Esophagus muscularis mucosa (tissue), 4 donors: ENCODE measurements at regions not wholly inside any gene's neighbourhood (a gene's known extent, or its start where the extent isn't known, plus 50 kb on each side); places are given as distances from the start of the nearest gene placed in this dataset.

Experiments
- DNase-seq: peaks from one replicate; pipeline ENCODE4 v3.0.0-alpha.2; 2017; ENCODE audit errors: extremely low spot score
- H3K27ac ChIP-seq, 4 donors: fragments of 200-600 bp; sonication (generic); replicated peaks in 1 of 4; 1 replicate in 3 of 4; 2 replicates in 1 of 4; pipeline ENCODE4 v1.5.1; 2016 to 2019; ENCODE audit warnings: mild to moderate bottlenecking in 1 of 4
- H3K27me3 ChIP-seq, 4 donors: fragments of 200-600 bp; sonication (generic); one replicate each; pipeline versions ENCODE4 v1.5.1 to v1.6.0; 2016 to 2019
- H3K36me3 ChIP-seq, 4 donors: fragments of 200-600 bp; sonication (generic); one replicate each; pipeline ENCODE4 v1.5.1; 2016 to 2019
- H3K4me1 ChIP-seq, 4 donors: fragments of 200-600 bp; sonication (generic); one replicate each; pipeline ENCODE4 v1.5.1; 2016 to 2019
- H3K4me3 ChIP-seq, 4 donors: fragments of 200-600 bp; sonication (generic); 1 replicate in 2 of 4; 2 replicates in 2 of 4; pipeline ENCODE4 v1.5.1; 2016 to 2019; ENCODE audit warnings: mild to moderate bottlenecking in 4 of 4, moderate library complexity in 1 of 4
- H3K9me3 ChIP-seq, 4 donors: fragments of 200-600 bp; sonication (generic); 1 replicate in 3 of 4; 2 replicates in 1 of 4; pipeline ENCODE4 v1.5.1; 2016 to 2019
- EP300 ChIP-seq: sonication (generic); formaldehyde crosslinking; IDR thresholded peaks from one replicate; pipeline ENCODE4 v1.6.1; 2017; ENCODE audit warnings: antibody characterized with exemption
- POLR2A ChIP-seq: fragments of 450-650 bp; IDR thresholded peaks from one replicate; pipeline ENCODE4 v1.6.1; 2017; ENCODE audit warnings: antibody characterized with exemption, moderate library complexity, mild to moderate bottlenecking, low read depth
- POLR2AphosphoS5 ChIP-seq, 2 donors: sonication (generic); formaldehyde crosslinking; IDR thresholded peaks; one replicate each; pipeline ENCODE4 v1.6.1; 2017; ENCODE audit warnings: antibody characterized with exemption in 2 of 2
- WGBS: methylation state at CpG from one replicate; pipeline ENCODE4 v1.1.5; 2018; 5-methylcytosine and 5-hydroxymethylcytosine counted together
- intact Hi-C: fragments of 100-400 bp; cut with DNase I; formaldehyde crosslinking; loops from one replicate; pipeline ENCODE4 v1.15.1; 2023
- TF ChIP-seq, protein P1 (sequence below), 3 experiments: fragments of 200-600 bp in 2 of 3; fragments of 450-650 bp in 1 of 3; sonication (generic) in 2 of 3; IDR thresholded peaks; one replicate each; pipeline ENCODE4 v1.5.1; 2017 to 2019; ENCODE audit warnings: antibody characterized with exemption in 3 of 3, mild to moderate bottlenecking in 2 of 3, moderate library complexity in 1 of 3

DNA sequence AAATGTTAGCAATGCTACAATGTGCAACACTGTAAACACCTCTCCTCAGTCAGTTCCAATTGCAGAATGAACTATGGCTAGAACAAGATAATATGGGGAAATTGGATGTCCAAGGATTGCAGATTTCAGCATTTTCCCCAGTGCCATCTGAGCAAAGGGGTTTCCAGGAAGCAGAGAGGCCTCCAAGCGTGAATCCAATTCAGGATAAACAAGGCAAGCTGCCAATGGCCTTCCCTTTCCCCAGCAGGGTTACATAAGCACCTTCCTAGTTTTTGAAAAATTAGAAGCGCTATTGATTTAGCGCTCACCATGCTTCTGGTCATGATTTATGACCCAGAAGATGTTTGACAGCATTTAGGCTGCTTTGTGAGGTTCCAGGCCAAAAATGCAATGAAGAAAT is 223.0 kb upstream of the GATB start:
- Histone ChIP-seq H3K27ac (no peak overlapping the region), H3K4me3 (no peak overlapping the region), H3K36me3 (no peaks in the 10 kb centered on the region), H3K4me1 (peaks cover 0 to 9% (median 3%) of the 10 kb centered on the region in 4 donors), H3K27me3 (no peaks in the 10 kb centered on the region), H3K9me3 (no peaks in the 10 kb centered on the region)
- intact Hi-C loops: no loop called here
- WGBS: 62% methylated on average over 3 of the region's 3 CpGs
- DNase-seq: no peak
- TF ChIP-seq EP300: no peak
- TF ChIP-seq POLR2A: no peak
- TF ChIP-seq, protein P1, sequence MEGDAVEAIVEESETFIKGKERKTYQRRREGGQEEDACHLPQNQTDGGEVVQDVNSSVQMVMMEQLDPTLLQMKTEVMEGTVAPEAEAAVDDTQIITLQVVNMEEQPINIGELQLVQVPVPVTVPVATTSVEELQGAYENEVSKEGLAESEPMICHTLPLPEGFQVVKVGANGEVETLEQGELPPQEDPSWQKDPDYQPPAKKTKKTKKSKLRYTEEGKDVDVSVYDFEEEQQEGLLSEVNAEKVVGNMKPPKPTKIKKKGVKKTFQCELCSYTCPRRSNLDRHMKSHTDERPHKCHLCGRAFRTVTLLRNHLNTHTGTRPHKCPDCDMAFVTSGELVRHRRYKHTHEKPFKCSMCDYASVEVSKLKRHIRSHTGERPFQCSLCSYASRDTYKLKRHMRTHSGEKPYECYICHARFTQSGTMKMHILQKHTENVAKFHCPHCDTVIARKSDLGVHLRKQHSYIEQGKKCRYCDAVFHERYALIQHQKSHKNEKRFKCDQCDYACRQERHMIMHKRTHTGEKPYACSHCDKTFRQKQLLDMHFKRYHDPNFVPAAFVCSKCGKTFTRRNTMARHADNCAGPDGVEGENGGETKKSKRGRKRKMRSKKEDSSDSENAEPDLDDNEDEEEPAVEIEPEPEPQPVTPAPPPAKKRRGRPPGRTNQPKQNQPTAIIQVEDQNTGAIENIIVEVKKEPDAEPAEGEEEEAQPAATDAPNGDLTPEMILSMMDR (IDR thresholded peaks at IDR 0.05): no peak
- no peak for TF ChIP-seq POLR2AphosphoS5 (IDR thresholded peaks at IDR 0.05)

DNA sequence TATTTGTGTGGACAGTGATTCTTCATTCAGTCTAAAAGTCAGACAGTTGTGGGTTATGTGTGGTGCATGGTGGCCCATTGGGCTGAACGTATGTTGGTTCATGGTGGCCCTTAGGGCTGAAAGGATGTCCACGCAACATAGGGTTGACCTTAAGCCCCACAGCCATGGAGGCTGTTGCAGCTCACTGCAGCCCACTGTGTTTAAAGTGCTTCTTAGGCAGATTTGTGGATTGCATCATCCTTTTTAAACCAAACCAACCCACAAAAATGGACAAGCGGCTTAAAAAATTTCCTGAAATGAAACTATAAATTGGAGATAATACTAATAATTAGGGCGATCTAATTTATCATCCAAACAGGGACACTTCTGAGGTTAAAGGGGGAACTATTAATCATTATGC is 219.0 kb upstream of the GATB start:
- WGBS: 100% methylated on average over 4 of the region's 4 CpGs

DNA sequence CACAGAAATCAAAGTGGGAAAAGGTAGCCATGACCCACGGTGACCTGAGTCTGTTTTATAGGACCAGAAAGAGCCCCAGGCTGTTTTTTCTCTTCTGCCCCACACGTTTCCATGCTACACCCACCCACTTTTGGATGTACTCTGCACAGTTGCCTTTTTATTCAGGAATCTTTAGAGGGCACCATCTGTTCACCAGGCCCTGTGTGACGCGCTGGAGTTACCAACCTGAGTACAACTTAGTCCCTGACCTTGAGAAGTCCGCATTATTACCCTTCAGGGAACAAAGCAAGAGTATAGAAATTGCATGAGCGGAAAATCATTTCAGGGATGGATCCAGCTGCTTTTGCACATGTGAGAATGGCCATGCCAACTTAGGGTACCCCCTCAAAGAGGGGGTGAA is 207.8 kb upstream of the GATB start:
- Histone ChIP-seq H3K36me3 (no peaks in the 10 kb centered on the region), H3K4me1 (no peaks in the 10 kb centered on the region), H3K27me3 (no peaks in the 10 kb centered on the region), H3K9me3 (no peaks in the 10 kb centered on the region), H3K4me3 (no peak overlapping the region), H3K27ac (no peak overlapping the region)
- no peak for DNase-seq
- intact Hi-C loops: no loop called here
- TF ChIP-seq POLR2AphosphoS5 (IDR thresholded peaks at IDR 0.05) (no peak), POLR2A (no peak), EP300 (no peak)
- TF ChIP-seq, protein P1 (IDR thresholded peaks at IDR 0.05): no peak
- WGBS: 70% methylated on average over 6 of the region's 6 CpGs

More for the DNA sequence above, 219.0 kb upstream of the GATB start:
- Histone ChIP-seq H3K27ac (no peak overlapping the region), H3K27me3 (no peaks in the 10 kb centered on the region), H3K9me3 (peaks cover 0 to 11% (median 4%) of the 10 kb centered on the region in 4 donors), H3K36me3 (no peaks in the 10 kb centered on the region), H3K4me1 (peaks cover 0 to 9% (median 3%) of the 10 kb centered on the region in 4 donors), H3K4me3 (no peak overlapping the region)
- DNase-seq: no peak
- TF ChIP-seq EP300: no peak
- TF ChIP-seq POLR2A: no peak
- intact Hi-C loops: no loop called here

DNA sequence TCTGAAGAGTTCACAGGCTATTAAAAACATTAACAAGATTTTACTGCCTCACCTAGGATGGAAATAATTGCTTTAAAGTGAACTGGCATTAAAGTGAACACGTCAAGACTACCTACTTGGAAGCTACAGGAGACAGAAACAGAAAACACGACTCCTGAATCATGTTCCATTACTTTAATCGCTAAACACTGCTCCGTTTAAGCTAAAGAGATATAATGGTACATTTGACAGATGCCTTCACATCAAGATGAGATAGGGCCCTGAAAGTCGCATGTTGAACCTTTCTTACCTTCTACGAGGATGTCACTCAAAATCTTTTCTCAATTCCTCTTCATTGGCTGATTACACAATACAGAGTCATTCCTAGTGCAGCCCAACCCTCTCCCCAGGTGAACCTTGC is 206.3 kb upstream of the GATB start:
- no peak for DNase-seq
- WGBS: 89% methylated on average over 6 of the region's 6 CpGs
- H3K27me3 ChIP-seq: no peaks in the 10 kb centered on the region

DNA sequence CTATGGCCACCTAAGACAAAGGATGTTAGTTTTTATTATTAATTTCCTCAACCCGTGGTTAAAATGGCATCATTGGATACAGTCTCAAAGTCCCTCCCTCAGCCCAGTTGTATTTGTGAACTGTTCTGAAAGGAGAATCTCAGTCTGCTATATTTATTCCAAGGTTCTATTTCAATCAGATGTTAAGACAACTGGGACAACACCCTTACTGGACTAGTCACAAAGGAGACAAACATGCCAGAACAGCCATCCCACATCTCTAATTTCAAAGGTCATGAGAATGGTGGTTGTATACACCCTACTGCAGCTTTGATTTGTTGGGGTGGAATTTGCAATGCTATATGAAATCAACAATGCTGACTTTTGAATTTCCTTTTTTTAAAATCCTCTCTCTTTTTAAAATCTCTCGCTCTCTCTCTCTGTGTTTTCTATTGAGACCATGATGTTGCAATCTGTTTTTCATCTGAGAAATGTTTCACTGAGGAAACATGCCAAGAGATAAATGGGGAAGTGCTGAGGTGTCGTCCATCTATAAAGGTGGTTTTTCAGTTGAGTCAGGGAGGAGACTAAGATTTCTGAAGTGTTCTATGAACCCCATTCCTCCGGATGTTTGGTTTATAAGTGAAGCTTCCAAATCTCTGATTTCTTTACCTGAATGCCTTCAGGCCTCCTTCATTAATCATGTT is 201.5 kb upstream of the GATB start:
- Histone ChIP-seq H3K4me3 (no peak overlapping the region), H3K36me3 (no peaks in the 10 kb centered on the region), H3K4me1 (peaks cover 0 to 13% (median 9%) of the 10 kb centered on the region in 4 donors), H3K27ac (no peak overlapping the region), H3K27me3 (no peaks in the 10 kb centered on the region), H3K9me3 (no peaks in the 10 kb centered on the region)
- 62% methylated on average over 4 of the region's 4 CpGs for WGBS
- DNase-seq: no peak
- intact Hi-C loops: no loop called here
- TF ChIP-seq, protein P1 (IDR thresholded peaks at IDR 0.05): no peak
- TF ChIP-seq POLR2A: no peak
- no peak for TF ChIP-seq EP300
- no peak for TF ChIP-seq POLR2AphosphoS5 (IDR thresholded peaks at IDR 0.05)

More for the DNA sequence above, 206.3 kb upstream of the GATB start:
- Histone ChIP-seq H3K4me1 (no peaks in the 10 kb centered on the region), H3K9me3 (no peaks in the 10 kb centered on the region), H3K27ac (no peak overlapping the region), H3K36me3 (no peaks in the 10 kb centered on the region), H3K4me3 (no peak overlapping the region)
- intact Hi-C loops: no loop called here
- TF ChIP-seq EP300: no peak

DNA sequence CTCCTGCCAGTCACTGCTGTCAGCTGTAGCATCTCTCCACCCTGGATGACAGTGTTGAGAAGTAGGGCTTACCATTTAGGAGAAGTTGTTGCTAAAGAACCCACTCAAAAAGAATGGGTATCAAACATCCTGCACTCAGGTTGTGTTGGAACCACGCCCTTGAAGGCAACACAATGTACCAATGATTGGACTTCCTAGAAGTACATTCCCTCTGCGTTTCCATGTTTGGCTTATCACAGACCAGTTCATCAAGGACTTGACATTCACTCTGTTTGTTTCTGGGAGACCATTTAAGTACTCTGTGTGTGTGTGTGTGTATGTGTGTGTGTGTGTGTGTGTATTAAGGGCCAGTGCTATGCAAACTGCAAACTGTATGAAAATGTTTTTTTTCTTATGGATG is 200.6 kb upstream of the GATB start:
- H3K9me3 ChIP-seq: no peaks in the 10 kb centered on the region
- DNase-seq: no peak
- no peak overlapping the region for H3K4me3 ChIP-seq
- no peaks in the 10 kb centered on the region for H3K27me3 ChIP-seq
- TF ChIP-seq EP300: no peak
- no peak for TF ChIP-seq POLR2A
- TF ChIP-seq POLR2AphosphoS5 (IDR thresholded peaks at IDR 0.05): no peak
- TF ChIP-seq, protein P1 (IDR thresholded peaks at IDR 0.05): no peak
- no peak overlapping the region for H3K27ac ChIP-seq
- no peaks in the 10 kb centered on the region for H3K36me3 ChIP-seq
- WGBS: 100% methylated on average over 1 of the region's 2 CpGs
- H3K4me1 ChIP-seq: peaks cover 0 to 13% (median 9%) of the 10 kb centered on the region in 4 donors
- intact Hi-C loops: no loop called here
